HEK293T (cell line): ENCODE measurements at regions not wholly inside any gene's neighbourhood (a gene's known extent, or its start where the extent isn't known, plus 50 kb on each side); places are given as distances from the start of the nearest gene placed in this dataset.

Source experiments
- FOXK2 ChIP-seq: fragments of 450-650 bp; IDR thresholded peaks from 2 replicates; pipeline ENCODE4 v1.6.1; 2016; ENCODE audit warnings: mild to moderate bottlenecking
- FOXM1 ChIP-seq: fragments of 450-650 bp; IDR thresholded peaks from 2 replicates; pipeline ENCODE4 v1.6.1; 2017; ENCODE audit warnings: mild to moderate bottlenecking, borderline replicate concordance
- ZNF384 ChIP-seq: fragments of 450-650 bp; IDR thresholded peaks from 2 replicates; pipeline ENCODE4 v1.6.1; 2016

DNA sequence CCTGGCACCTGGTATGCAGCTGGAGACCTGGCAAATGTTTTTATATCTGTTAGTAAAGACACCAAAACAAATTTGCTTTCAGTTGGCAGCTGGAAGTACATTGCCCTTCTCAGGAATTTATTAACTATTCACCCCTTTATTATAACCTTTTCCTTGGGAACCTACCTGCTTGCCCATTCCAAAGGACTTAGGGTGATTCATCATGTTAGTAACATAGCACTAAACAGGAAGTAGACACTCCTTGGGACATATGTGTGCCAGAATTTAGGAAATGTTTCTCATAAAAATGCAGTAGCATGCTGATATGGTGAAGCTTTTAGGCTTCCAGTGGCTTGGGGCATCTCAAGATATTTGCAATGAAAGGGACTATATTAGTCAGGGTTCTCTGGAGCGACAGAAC lies 184.2 kb downstream of the DMAC1 start:
- TF ChIP-seq FOXM1 (no peak), FOXK2 (no peak), ZNF384 (no peak)
